ENCODE measurements at regions not wholly inside any gene's neighbourhood (a gene's known extent, or its start where the extent isn't known, plus 50 kb on each side); places are given as distances from the start of the nearest gene placed in this dataset.

- DNase-seq (ENCODE audit: low read depth) = no peak
- H3K4me3 ChIP-seq (ENCODE audit: low read depth, low read length) = no peak overlapping the region
- TF ChIP-seq CTCF (IDR thresholded peaks at IDR 0.05; ENCODE audit: low read depth, low read length, missing control alignments) = no peak
Measured at GRCh38 chr6:97919631-97920030, 636.6 kb upstream of the MMS22L start.

GRCh38 chr6:97923249-97923648 is 640.2 kb upstream of the MMS22L start:
- no peak for TF ChIP-seq CTCF (IDR thresholded peaks at IDR 0.05; ENCODE audit: low read depth, low read length, missing control alignments)
- DNase-seq (ENCODE audit: low read depth) = no peak
- H3K4me3 ChIP-seq (ENCODE audit: low read depth, low read length) = no peak overlapping the region

- no peak for DNase-seq (ENCODE audit: low read depth)
- H3K4me3 ChIP-seq (ENCODE audit: low read depth, low read length) = no peak overlapping the region
- no peak for TF ChIP-seq CTCF (IDR thresholded peaks at IDR 0.05; ENCODE audit: low read depth, low read length, missing control alignments)
Measured at GRCh38 chr6:97925504-97925903, 642.5 kb upstream of the MMS22L start.

GRCh38 chr6:97939440-97940168 is 656.6 kb upstream of the MMS22L start:
- TF ChIP-seq CTCF (IDR thresholded peaks at IDR 0.05; ENCODE audit: low read depth, low read length, missing control alignments) = no peak
- no peak overlapping the region for H3K4me3 ChIP-seq (ENCODE audit: low read depth, low read length)
- no peak for DNase-seq (ENCODE audit: low read depth)

GRCh38 chr6:97947841-97948240 is 664.8 kb upstream of the MMS22L start:
- TF ChIP-seq CTCF (IDR thresholded peaks at IDR 0.05; ENCODE audit: low read depth, low read length, missing control alignments) = no peak
- DNase-seq (ENCODE audit: low read depth) = no peak
- H3K4me3 ChIP-seq (ENCODE audit: low read depth, low read length) = no peak overlapping the region

GRCh38 chr6:97958134-97958533 is 675.1 kb upstream of the MMS22L start:
- no peak for TF ChIP-seq CTCF (IDR thresholded peaks at IDR 0.05; ENCODE audit: low read depth, low read length, missing control alignments)
- no peak for DNase-seq (ENCODE audit: low read depth)
- H3K4me3 ChIP-seq (ENCODE audit: low read depth, low read length) = no peak overlapping the region

- no peak for TF ChIP-seq CTCF (IDR thresholded peaks at IDR 0.05; ENCODE audit: low read depth, low read length, missing control alignments)
- H3K4me3 ChIP-seq (ENCODE audit: low read depth, low read length) = no peak overlapping the region
- no peak for DNase-seq (ENCODE audit: low read depth)
Measured at GRCh38 chr6:97963193-97963592, 680.2 kb upstream of the MMS22L start.
